Endothelial cell (in vitro differentiated cells): ENCODE measurements at regions not wholly inside any gene's neighbourhood (a gene's known extent, or its start where the extent isn't known, plus 50 kb on each side); places are given as distances from the start of the nearest gene placed in this dataset.

Experiments used
- DNase-seq: peaks from one replicate; pipeline ENCODE4 v3.0.0; 2021; ENCODE audit warnings: low spot score
- H3K27ac Mint-ChIP-seq: one replicate; pipeline ENCODE4 v1.8.0; 2021; ENCODE audit warnings: mixed read lengths, inconsistent platforms; ENCODE audit not compliant: unreplicated experiment
- H3K27me3 Mint-ChIP-seq: one replicate; pipeline ENCODE4 v1.8.0; 2021; ENCODE audit warnings: mild to moderate bottlenecking, moderate library complexity, mixed read lengths, inconsistent platforms; ENCODE audit not compliant: unreplicated experiment
- H3K36me3 Mint-ChIP-seq: one replicate; pipeline ENCODE4 v1.8.0; 2021; ENCODE audit warnings: mild to moderate bottlenecking, low read depth, mixed read lengths, inconsistent platforms; ENCODE audit not compliant: unreplicated experiment
- H3K4me1 Mint-ChIP-seq: one replicate; pipeline ENCODE4 v1.8.0; 2021; ENCODE audit warnings: mild to moderate bottlenecking, mixed read lengths, inconsistent platforms; ENCODE audit not compliant: unreplicated experiment
- H3K4me3 Mint-ChIP-seq: one replicate; pipeline ENCODE4 v1.8.0; 2021; ENCODE audit warnings: mild to moderate bottlenecking, mixed read lengths, inconsistent platforms; ENCODE audit not compliant: unreplicated experiment
- H3K9me3 Mint-ChIP-seq: one replicate; pipeline ENCODE4 v1.8.0; 2021; ENCODE audit warnings: mixed read lengths, inconsistent platforms; ENCODE audit not compliant: unreplicated experiment
- CTCF ChIP-seq: fragments of 200-600 bp; sonication (generic); IDR thresholded peaks from one replicate; pipeline ENCODE4 v1.5.0; 2021; ENCODE audit warnings: antibody characterized with exemption; ENCODE audit not compliant: unreplicated experiment

GRCh38 chr7:12751764-12752163 is 64.3 kb downstream of the ARL4A start:
- no peak for TF ChIP-seq CTCF
- Mint-ChIP-seq H3K27ac (peak overlapping the region; percentile 27), H3K9me3 (no peaks in the 10 kb centered on the region), H3K27me3 (no peaks in the 10 kb centered on the region), H3K36me3 (no peaks in the 10 kb centered on the region), H3K4me1 (peaks cover 7% of the 10 kb centered on the region), H3K4me3 (no peak overlapping the region)
- no peak for DNase-seq

DNA sequence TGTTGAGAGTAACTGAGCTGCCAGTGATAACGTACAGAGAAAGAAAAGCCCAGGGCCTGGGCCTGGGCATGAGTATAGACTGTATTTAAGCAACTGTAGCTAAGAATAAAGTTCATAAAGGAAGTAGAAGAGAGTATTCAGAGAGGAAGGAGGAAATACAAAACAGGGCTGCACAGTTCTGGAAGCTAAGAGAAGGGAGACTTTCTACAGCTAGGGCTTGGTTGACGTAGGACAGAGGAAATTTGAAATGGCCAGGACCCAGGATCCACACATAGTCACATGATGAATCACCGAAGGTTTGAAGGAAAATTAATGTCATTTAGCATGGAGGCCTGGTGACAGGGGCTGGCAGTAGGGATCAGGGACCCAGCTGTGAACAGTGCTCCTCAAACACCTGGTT is 66.7 kb downstream of the ARL4A start:
- H3K36me3 Mint-ChIP-seq, result no peaks in the 10 kb centered on the region
- DNase-seq, result no peak
- H3K9me3 Mint-ChIP-seq, result no peaks in the 10 kb centered on the region
- H3K27ac Mint-ChIP-seq, result no peak overlapping the region
- no peak for TF ChIP-seq CTCF
- peaks cover 7% of the 10 kb centered on the region for H3K4me1 Mint-ChIP-seq
- H3K27me3 Mint-ChIP-seq, result no peaks in the 10 kb centered on the region
- H3K4me3 Mint-ChIP-seq, result no peak overlapping the region

- TF ChIP-seq CTCF, result no peak
- peaks cover 5% of the 10 kb centered on the region for H3K36me3 Mint-ChIP-seq
- H3K4me3 Mint-ChIP-seq, result no peak overlapping the region
- H3K4me1 Mint-ChIP-seq, result peaks cover 7% of the 10 kb centered on the region
- H3K9me3 Mint-ChIP-seq, result no peaks in the 10 kb centered on the region
- H3K27me3 Mint-ChIP-seq, result no peaks in the 10 kb centered on the region
- no peak for DNase-seq
- H3K27ac Mint-ChIP-seq, result no peak overlapping the region
These were observed 69.4 kb downstream of the ARL4A start for GRCh38 chr7:12756821-12757220.

GRCh38 chr7:12757443-12757842 is 70.0 kb downstream of the ARL4A start:
- Mint-ChIP-seq H3K27me3 (no peaks in the 10 kb centered on the region), H3K27ac (no peak overlapping the region), H3K9me3 (no peaks in the 10 kb centered on the region), H3K4me1 (peaks cover 7% of the 10 kb centered on the region), H3K4me3 (no peak overlapping the region), H3K36me3 (peaks cover 5% of the 10 kb centered on the region)
- no peak for DNase-seq
- no peak for TF ChIP-seq CTCF

DNA sequence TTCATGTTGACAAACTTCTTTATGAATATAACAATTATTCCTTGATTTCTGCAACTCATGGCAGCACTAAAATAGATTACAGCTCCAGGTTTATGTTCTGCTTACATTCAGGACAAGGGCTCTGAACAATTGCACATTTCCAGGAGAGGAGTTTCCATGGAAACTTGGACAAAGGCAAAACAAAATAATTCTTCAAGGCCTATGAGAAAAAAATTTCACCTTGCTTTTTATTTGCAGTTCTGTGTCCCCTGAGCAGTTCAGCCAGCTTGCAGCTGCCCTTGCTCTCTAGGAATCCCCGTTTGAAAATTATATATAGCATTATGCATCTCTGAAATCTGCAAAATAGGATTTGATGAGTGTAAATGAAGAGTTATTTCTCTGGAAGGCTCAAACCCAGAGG is 71.7 kb downstream of the ARL4A start:
- TF ChIP-seq CTCF, result no peak
- DNase-seq, result no peak
- no peak overlapping the region for H3K27ac Mint-ChIP-seq
- H3K4me1 Mint-ChIP-seq, result peaks cover 4% of the 10 kb centered on the region
- H3K27me3 Mint-ChIP-seq, result no peaks in the 10 kb centered on the region
- H3K9me3 Mint-ChIP-seq, result no peaks in the 10 kb centered on the region
- no peak overlapping the region for H3K4me3 Mint-ChIP-seq
- peaks cover 5% of the 10 kb centered on the region for H3K36me3 Mint-ChIP-seq
